ENCODE measurements at regions not wholly inside any gene's neighbourhood (a gene's known extent, or its start where the extent isn't known, plus 50 kb on each side); places are given as distances from the start of the nearest gene placed in this dataset.

DNA sequence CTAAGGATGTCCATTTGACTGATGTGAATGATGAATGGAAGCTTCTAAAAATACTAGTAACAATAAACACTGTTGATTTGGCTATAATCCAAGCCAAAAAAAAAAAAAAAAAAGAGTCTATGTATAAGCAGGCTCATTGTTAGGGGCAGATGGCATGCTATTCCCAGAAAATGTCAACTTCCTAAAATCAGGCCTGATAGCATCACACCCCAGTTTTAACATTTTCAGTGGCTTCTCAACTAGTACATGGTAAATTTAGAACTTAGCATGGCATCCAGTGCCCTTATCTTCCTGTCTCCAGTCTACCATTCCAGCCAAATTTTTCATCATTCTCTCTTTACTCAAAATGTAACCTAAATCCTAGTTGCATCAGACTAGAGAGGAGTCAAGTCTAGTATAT lies 288.2 kb upstream of the ZNF385D start:
- TF ChIP-seq, protein P1, sequence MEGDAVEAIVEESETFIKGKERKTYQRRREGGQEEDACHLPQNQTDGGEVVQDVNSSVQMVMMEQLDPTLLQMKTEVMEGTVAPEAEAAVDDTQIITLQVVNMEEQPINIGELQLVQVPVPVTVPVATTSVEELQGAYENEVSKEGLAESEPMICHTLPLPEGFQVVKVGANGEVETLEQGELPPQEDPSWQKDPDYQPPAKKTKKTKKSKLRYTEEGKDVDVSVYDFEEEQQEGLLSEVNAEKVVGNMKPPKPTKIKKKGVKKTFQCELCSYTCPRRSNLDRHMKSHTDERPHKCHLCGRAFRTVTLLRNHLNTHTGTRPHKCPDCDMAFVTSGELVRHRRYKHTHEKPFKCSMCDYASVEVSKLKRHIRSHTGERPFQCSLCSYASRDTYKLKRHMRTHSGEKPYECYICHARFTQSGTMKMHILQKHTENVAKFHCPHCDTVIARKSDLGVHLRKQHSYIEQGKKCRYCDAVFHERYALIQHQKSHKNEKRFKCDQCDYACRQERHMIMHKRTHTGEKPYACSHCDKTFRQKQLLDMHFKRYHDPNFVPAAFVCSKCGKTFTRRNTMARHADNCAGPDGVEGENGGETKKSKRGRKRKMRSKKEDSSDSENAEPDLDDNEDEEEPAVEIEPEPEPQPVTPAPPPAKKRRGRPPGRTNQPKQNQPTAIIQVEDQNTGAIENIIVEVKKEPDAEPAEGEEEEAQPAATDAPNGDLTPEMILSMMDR (IDR thresholded peaks at IDR 0.05; ENCODE audit: extremely low read depth, low read depth, low read length) = no peak
- H3K4me3 ChIP-seq (ENCODE audit: insufficient read depth, low read length) = no peak overlapping the region
- H3K4me2 ChIP-seq (ENCODE audit: insufficient read depth, low read length) = no peak overlapping the region
- H3K4me1 ChIP-seq (ENCODE audit: insufficient read depth, low read length) = no peaks in the 10 kb centered on the region
- no peaks in the 10 kb centered on the region for H3K27me3 ChIP-seq (ENCODE audit: insufficient read depth, low read length)
- no peaks in the 10 kb centered on the region for H3K36me3 ChIP-seq (ENCODE audit: insufficient read depth, low read length)
- H3K27ac ChIP-seq (ENCODE audit: low read depth, low read length) = no peak overlapping the region
- no peak for DNase-seq (ENCODE audit: insufficient read length, low spot score, missing footprints)
- no peak overlapping the region for H2AFZ ChIP-seq (ENCODE audit: low read length)
- H3K9me3 ChIP-seq (ENCODE audit: low read depth, low read length) = no peaks in the 10 kb centered on the region
- no peaks in the 10 kb centered on the region for H4K20me1 ChIP-seq (ENCODE audit: insufficient read depth, low read length)
- H3K79me2 ChIP-seq (ENCODE audit: insufficient read depth, low read length) = no peaks in the 10 kb centered on the region

DNA sequence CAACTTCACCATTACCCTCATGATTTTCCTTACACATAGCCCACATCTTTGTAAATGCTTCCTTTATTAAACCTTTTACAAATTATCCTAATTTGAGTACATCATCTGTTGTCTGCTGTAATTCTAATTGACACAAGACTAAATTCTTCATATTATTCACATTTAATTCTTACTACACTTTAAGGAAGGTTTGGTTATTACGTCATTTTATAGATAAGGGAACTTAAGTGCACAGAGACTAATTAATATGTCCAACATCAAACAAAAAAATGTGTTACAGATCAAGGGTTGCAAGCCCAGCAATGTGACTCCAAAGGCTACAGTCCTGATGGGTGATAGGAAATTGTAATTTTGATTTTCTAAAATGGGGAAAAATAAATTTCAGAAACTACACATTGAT lies 289.1 kb upstream of the ZNF385D start:
- H3K79me2 ChIP-seq (ENCODE audit: insufficient read depth, low read length) = no peaks in the 10 kb centered on the region
- no peaks in the 10 kb centered on the region for H4K20me1 ChIP-seq (ENCODE audit: insufficient read depth, low read length)
- H3K27me3 ChIP-seq (ENCODE audit: insufficient read depth, low read length) = no peaks in the 10 kb centered on the region
- H2AFZ ChIP-seq (ENCODE audit: low read length) = no peak overlapping the region
- no peak overlapping the region for H3K27ac ChIP-seq (ENCODE audit: low read depth, low read length)
- no peak overlapping the region for H3K4me3 ChIP-seq (ENCODE audit: insufficient read depth, low read length)
- no peak overlapping the region for H3K4me2 ChIP-seq (ENCODE audit: insufficient read depth, low read length)
- no peaks in the 10 kb centered on the region for H3K9me3 ChIP-seq (ENCODE audit: low read depth, low read length)
- no peaks in the 10 kb centered on the region for H3K4me1 ChIP-seq (ENCODE audit: insufficient read depth, low read length)
- H3K36me3 ChIP-seq (ENCODE audit: insufficient read depth, low read length) = no peaks in the 10 kb centered on the region
- DNase-seq (ENCODE audit: insufficient read length, low spot score, missing footprints) = no peak
- TF ChIP-seq, protein P1 (IDR thresholded peaks at IDR 0.05; ENCODE audit: extremely low read depth, low read depth, low read length) = no peak

DNA sequence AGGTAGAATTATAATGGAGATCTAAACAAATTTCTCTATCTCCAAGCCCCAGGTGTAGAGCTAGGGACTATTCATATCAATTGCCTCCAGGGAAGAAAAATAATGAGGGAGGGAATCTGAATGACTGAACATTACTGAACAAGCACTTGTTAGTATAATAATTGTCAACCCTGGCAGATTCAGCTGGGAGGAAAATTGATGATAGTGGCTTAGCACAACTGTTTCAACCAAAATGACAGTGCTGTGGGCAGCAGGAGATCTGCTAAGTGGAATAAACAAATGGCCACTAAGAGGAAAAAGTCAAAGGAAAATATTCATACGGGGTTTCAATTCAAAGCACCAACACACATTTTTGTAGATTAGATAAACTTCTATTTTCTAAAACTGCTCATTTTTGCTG lies 294.9 kb upstream of the ZNF385D start:
- Histone ChIP-seq H3K4me1 (ENCODE audit: insufficient read depth, low read length) (no peaks in the 10 kb centered on the region), H3K9me3 (ENCODE audit: low read depth, low read length) (no peaks in the 10 kb centered on the region), H3K27me3 (ENCODE audit: insufficient read depth, low read length) (no peaks in the 10 kb centered on the region), H2AFZ (ENCODE audit: low read length) (no peak overlapping the region), H3K27ac (ENCODE audit: low read depth, low read length) (no peak overlapping the region), H3K4me2 (ENCODE audit: insufficient read depth, low read length) (no peak overlapping the region), H3K36me3 (ENCODE audit: insufficient read depth, low read length) (no peaks in the 10 kb centered on the region), H3K79me2 (ENCODE audit: insufficient read depth, low read length) (no peaks in the 10 kb centered on the region), H3K4me3 (ENCODE audit: insufficient read depth, low read length) (no peak overlapping the region), H4K20me1 (ENCODE audit: insufficient read depth, low read length) (no peaks in the 10 kb centered on the region)
- DNase-seq (ENCODE audit: insufficient read length, low spot score, missing footprints) = no peak
- TF ChIP-seq, protein P1 (IDR thresholded peaks at IDR 0.05; ENCODE audit: extremely low read depth, low read depth, low read length) = no peak

DNA sequence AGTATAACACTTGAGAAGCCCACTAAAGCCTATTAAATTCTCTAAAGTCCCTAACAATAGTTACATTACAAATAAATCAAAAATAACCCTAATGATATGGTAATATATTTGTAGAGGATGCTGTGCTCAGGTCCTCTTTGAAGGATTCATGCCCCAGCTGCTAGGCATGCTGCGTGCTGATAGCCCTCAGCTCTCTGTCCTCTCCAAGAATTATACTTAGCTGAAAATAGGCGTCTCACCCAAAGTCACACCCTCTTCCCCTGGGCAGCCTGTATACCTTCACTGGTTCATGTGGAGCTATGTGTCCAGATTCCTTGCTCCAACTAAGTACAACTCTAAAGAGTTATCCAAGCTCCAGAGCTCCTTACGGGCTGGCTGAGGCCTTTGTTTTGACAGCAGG lies 312.5 kb upstream of the ZNF385D start:
- peaks cover 5% of the 10 kb centered on the region for H3K9me3 ChIP-seq (ENCODE audit: low read depth, low read length)
- H3K79me2 ChIP-seq (ENCODE audit: insufficient read depth, low read length) = no peaks in the 10 kb centered on the region
- TF ChIP-seq, protein P1 (IDR thresholded peaks at IDR 0.05; ENCODE audit: extremely low read depth, low read depth, low read length) = no peak
- H3K4me3 ChIP-seq (ENCODE audit: insufficient read depth, low read length) = no peak overlapping the region
- no peaks in the 10 kb centered on the region for H3K4me1 ChIP-seq (ENCODE audit: insufficient read depth, low read length)
- H3K27ac ChIP-seq (ENCODE audit: low read depth, low read length) = no peak overlapping the region
- no peak overlapping the region for H2AFZ ChIP-seq (ENCODE audit: low read length)
- H4K20me1 ChIP-seq (ENCODE audit: insufficient read depth, low read length) = no peaks in the 10 kb centered on the region
- H3K4me2 ChIP-seq (ENCODE audit: insufficient read depth, low read length) = no peak overlapping the region
- H3K27me3 ChIP-seq (ENCODE audit: insufficient read depth, low read length) = no peaks in the 10 kb centered on the region
- no peak for DNase-seq (ENCODE audit: insufficient read length, low spot score, missing footprints)
- no peaks in the 10 kb centered on the region for H3K36me3 ChIP-seq (ENCODE audit: insufficient read depth, low read length)
